ENCODE measurements at regions not wholly inside any gene's neighbourhood (a gene's known extent, or its start where the extent isn't known, plus 50 kb on each side); places are given as distances from the start of the nearest gene placed in this dataset.

GRCh38 chr16:9199751-9200150 is 108.3 kb downstream of the HAPSTR1 start:
- Histone ChIP-seq H4K20me1 (replicated peaks; ENCODE audit: control insufficient read depth, extremely low read depth, insufficient read depth, low read length) (no peaks in the 10 kb centered on the region), H3K27me3 (ENCODE audit: control insufficient read depth in 2 of 2, insufficient read depth in 2 of 2, low read length in 2 of 2) (no peaks in the 10 kb centered on the region), H3K4me1 (ENCODE audit: control insufficient read depth, extremely low read depth, insufficient read depth, low read length) (no peaks in the 10 kb centered on the region), H3K4me3 (replicated peaks in 1 of 3; ENCODE audit: insufficient read depth in 1 of 3, low read depth in 1 of 3, low read length in 3 of 3) (no peak overlapping the region), H3K36me3 (ENCODE audit: control insufficient read depth in 2 of 2, extremely low read depth in 1 of 2, insufficient read depth in 2 of 2, low read length in 2 of 2) (no peaks in the 10 kb centered on the region), H3K9ac (replicated peaks; ENCODE audit: extremely low read depth, insufficient read depth, low read length) (no peak overlapping the region), H3K79me2 (ENCODE audit: control insufficient read depth, insufficient read depth, low read length) (no peaks in the 10 kb centered on the region), H3K9me3 (replicated peaks; ENCODE audit: control insufficient read depth, insufficient read depth, low read length) (no peaks in the 10 kb centered on the region), H3K9me1 (replicated peaks; ENCODE audit: control insufficient read depth, extremely low read depth, insufficient read depth, low read length) (no peaks in the 10 kb centered on the region), H3K27ac (ENCODE audit: insufficient read depth, low read depth, low read length) (no peak overlapping the region), H3K4me2 (ENCODE audit: insufficient read depth, low read length) (no peak overlapping the region), H2AFZ (ENCODE audit: low read depth, low read length) (no peak overlapping the region)
- POLR2A ChIA-PET = no interaction called here
- intact Hi-C loops (cut with micrococcal nuclease) = no loop called here
- no peak for TF ChIP-seq FOS (IDR thresholded peaks at IDR 0.05; ENCODE audit: borderline replicate concordance, insufficient read depth, low read length)
- no peak for TF ChIP-seq CTCF (IDR thresholded peaks at IDR 0.05; ENCODE audit: extremely low read depth in 1 of 2, insufficient read depth in 1 of 2, low read depth in 1 of 2, low read length in 2 of 2)
- dilution Hi-C loops (cut with MboI; ENCODE audit: extremely low pct_ligation_motif_present, low sequenced_read_pairs) = no loop called here
- no peak for FAIRE-seq
- CTCF ChIA-PET = no interaction called here
- BruUV-seq (replicated peaks) = no TSS peak
- no peak for DNase-seq (ENCODE audit: low read depth, low spot score)

- Histone ChIP-seq H3K9ac (replicated peaks; ENCODE audit: extremely low read depth, insufficient read depth, low read length) (no peak overlapping the region), H4K20me1 (replicated peaks; ENCODE audit: control insufficient read depth, extremely low read depth, insufficient read depth, low read length) (no peaks in the 10 kb centered on the region), H3K27me3 (ENCODE audit: control insufficient read depth in 2 of 2, insufficient read depth in 2 of 2, low read length in 2 of 2) (no peaks in the 10 kb centered on the region), H3K36me3 (ENCODE audit: control insufficient read depth in 2 of 2, extremely low read depth in 1 of 2, insufficient read depth in 2 of 2, low read length in 2 of 2) (no peaks in the 10 kb centered on the region), H3K79me2 (ENCODE audit: control insufficient read depth, insufficient read depth, low read length) (no peaks in the 10 kb centered on the region), H3K9me1 (replicated peaks; ENCODE audit: control insufficient read depth, extremely low read depth, insufficient read depth, low read length) (no peaks in the 10 kb centered on the region), H3K4me2 (ENCODE audit: insufficient read depth, low read length) (no peak overlapping the region), H2AFZ (ENCODE audit: low read depth, low read length) (no peak overlapping the region), H3K4me1 (ENCODE audit: control insufficient read depth, extremely low read depth, insufficient read depth, low read length) (no peaks in the 10 kb centered on the region), H3K9me3 (replicated peaks; ENCODE audit: control insufficient read depth, insufficient read depth, low read length) (no peaks in the 10 kb centered on the region), H3K27ac (ENCODE audit: insufficient read depth, low read depth, low read length) (no peak overlapping the region), H3K4me3 (replicated peaks in 1 of 3; ENCODE audit: insufficient read depth in 1 of 3, low read depth in 1 of 3, low read length in 3 of 3) (no peak overlapping the region)
- DNase-seq (ENCODE audit: low read depth, low spot score) (no peak), FAIRE-seq (no peak)
- BruUV-seq (replicated peaks) = no TSS peak
- POLR2A ChIA-PET = no interaction called here
- no peak for TF ChIP-seq MYC (IDR thresholded peaks at IDR 0.05; ENCODE audit: low read depth, low read length)
- TF ChIP-seq MAX (IDR thresholded peaks at IDR 0.05; ENCODE audit: insufficient read depth, insufficient read length) = no peak
- no peak for TF ChIP-seq GATA2 (IDR thresholded peaks at IDR 0.05; ENCODE audit: insufficient read depth, insufficient read length, low read depth, low read length)
- TF ChIP-seq CTCF (IDR thresholded peaks at IDR 0.05; ENCODE audit: extremely low read depth in 1 of 2, insufficient read depth in 1 of 2, low read depth in 1 of 2, low read length in 2 of 2) = no peak
- dilution Hi-C loops (cut with MboI; ENCODE audit: extremely low pct_ligation_motif_present, low sequenced_read_pairs) (no loop called here), intact Hi-C loops (cut with micrococcal nuclease) (no loop called here)
- CTCF ChIA-PET = interaction anchor here (2.1 kb wide), 1 partner anchor 65 kb away, joined by 4 read pairs; no protein-coding TSS in a partner anchor
These were observed 112.5 kb downstream of the HAPSTR1 start for GRCh38 chr16:9203956-9204355.
